ENCODE measurements at regions not wholly inside any gene's neighbourhood (a gene's known extent, or its start where the extent isn't known, plus 50 kb on each side); places are given as distances from the start of the nearest gene placed in this dataset.
A peak's percentile ranks its signal among the peaks of the same experiment; 100 is the strongest.

DNA sequence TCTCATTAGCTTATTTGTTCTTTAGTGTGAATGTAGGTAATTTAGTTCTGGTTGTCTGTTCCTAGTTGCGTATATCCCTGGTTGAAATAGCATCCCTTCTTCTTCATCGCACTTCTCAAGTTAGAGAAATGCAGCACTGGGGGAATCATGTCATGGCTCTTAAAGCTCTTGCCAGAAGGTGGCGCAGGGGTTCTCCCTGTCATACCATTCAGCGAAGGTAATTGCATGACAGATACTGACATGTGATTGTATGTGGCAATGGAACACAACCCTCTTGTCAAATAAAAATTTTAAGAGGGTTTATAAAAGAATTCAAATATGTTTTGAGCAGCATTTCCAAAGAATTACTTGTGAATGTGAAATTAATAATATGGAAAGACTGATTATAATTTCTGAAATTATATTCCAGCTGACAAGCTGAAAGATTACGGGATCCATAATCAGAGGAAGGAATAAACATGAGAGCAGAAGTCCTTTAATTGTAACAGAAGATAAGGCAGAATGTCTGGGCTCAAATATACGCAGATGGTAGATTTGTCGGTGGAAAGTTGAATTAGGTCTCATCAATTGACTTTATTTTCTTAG lies 411.7 kb downstream of the DSEL start:
- TF ChIP-seq, protein P1, sequence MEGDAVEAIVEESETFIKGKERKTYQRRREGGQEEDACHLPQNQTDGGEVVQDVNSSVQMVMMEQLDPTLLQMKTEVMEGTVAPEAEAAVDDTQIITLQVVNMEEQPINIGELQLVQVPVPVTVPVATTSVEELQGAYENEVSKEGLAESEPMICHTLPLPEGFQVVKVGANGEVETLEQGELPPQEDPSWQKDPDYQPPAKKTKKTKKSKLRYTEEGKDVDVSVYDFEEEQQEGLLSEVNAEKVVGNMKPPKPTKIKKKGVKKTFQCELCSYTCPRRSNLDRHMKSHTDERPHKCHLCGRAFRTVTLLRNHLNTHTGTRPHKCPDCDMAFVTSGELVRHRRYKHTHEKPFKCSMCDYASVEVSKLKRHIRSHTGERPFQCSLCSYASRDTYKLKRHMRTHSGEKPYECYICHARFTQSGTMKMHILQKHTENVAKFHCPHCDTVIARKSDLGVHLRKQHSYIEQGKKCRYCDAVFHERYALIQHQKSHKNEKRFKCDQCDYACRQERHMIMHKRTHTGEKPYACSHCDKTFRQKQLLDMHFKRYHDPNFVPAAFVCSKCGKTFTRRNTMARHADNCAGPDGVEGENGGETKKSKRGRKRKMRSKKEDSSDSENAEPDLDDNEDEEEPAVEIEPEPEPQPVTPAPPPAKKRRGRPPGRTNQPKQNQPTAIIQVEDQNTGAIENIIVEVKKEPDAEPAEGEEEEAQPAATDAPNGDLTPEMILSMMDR (IDR thresholded peaks at IDR 0.05; ENCODE audit: low read length), result peak; percentile 77
- TF ChIP-seq EZH2 (IDR thresholded peaks at IDR 0.05; ENCODE audit: borderline replicate concordance, low read length), result no peak
